ENCODE measurements at regions not wholly inside any gene's neighbourhood (a gene's known extent, or its start where the extent isn't known, plus 50 kb on each side); places are given as distances from the start of the nearest gene placed in this dataset.

GRCh38 chr1:87226341-87226760, 102.3 kb upstream of the LMO4 start:
- no peak for DNase-seq

GRCh38 chr1:87227651-87228050, 101.0 kb upstream of the LMO4 start:
- no peak for DNase-seq

GRCh38 chr1:87230501-87230900, 98.2 kb upstream of the LMO4 start:
- DNase-seq = no peak

GRCh38 chr1:87231703-87232367, 96.8 kb upstream of the LMO4 start:
- DNase-seq = no peak

- DNase-seq = no peak
These were observed 92.1 kb upstream of the LMO4 start for GRCh38 chr1:87236585-87236984.

GRCh38 chr1:87239997-87240605, 88.6 kb upstream of the LMO4 start:
- no peak for DNase-seq

- DNase-seq = no peak
These were observed 87.9 kb upstream of the LMO4 start for GRCh38 chr1:87240661-87241285.

- no peak for DNase-seq
These were observed 86.1 kb upstream of the LMO4 start for GRCh38 chr1:87242445-87243185.

GRCh38 chr1:87243573-87243972, 85.1 kb upstream of the LMO4 start:
- DNase-seq = no peak

- DNase-seq = no peak
These were observed 82.2 kb upstream of the LMO4 start for GRCh38 chr1:87246436-87246835.

GRCh38 chr1:87249803-87250202, 78.9 kb upstream of the LMO4 start:
- no peak for DNase-seq

- no peak for DNase-seq
These were observed 78.3 kb upstream of the LMO4 start for GRCh38 chr1:87250336-87250735.

- no peak for DNase-seq
These were observed 76.3 kb upstream of the LMO4 start for GRCh38 chr1:87252406-87252805.

- DNase-seq = no peak
These were observed 66.0 kb upstream of the LMO4 start for GRCh38 chr1:87262688-87263087.

GRCh38 chr1:87263281-87263680, 65.4 kb upstream of the LMO4 start:
- DNase-seq = no peak

GRCh38 chr1:87263785-87264184, 64.9 kb upstream of the LMO4 start:
- no peak for DNase-seq

GRCh38 chr1:87264976-87265375, 63.7 kb upstream of the LMO4 start:
- no peak for DNase-seq

GRCh38 chr1:87265786-87266185, 62.9 kb upstream of the LMO4 start:
- DNase-seq = no peak

GRCh38 chr1:87268111-87268510, 60.6 kb upstream of the LMO4 start:
- DNase-seq = no peak

GRCh38 chr1:87269921-87270320, 58.8 kb upstream of the LMO4 start:
- no peak for DNase-seq

GRCh38 chr1:87273291-87273690, 55.4 kb upstream of the LMO4 start:
- no peak for DNase-seq

GRCh38 chr1:87274851-87275250, 53.8 kb upstream of the LMO4 start:
- DNase-seq = no peak

- no peak for DNase-seq
These were observed 49.7 kb upstream of the LMO4 start for GRCh38 chr1:87278825-87279535.

All from NCI-H1105 treated with DMSO at 0.1 percent for 48 hours (cell line).